PFSK-1 (cell line): ENCODE measurements at regions not wholly inside any gene's neighbourhood (a gene's known extent, or its start where the extent isn't known, plus 50 kb on each side); places are given as distances from the start of the nearest gene placed in this dataset.

Source experiments
- FOXP2 ChIP-seq: optimal IDR thresholded peaks from 2 replicates; pipeline ENCODE3; 2011; ENCODE audit warnings: borderline replicate concordance, control low read depth, inconsistent platforms; ENCODE audit not compliant: insufficient read depth; ENCODE audit errors: extremely low read length, extremely low read depth
- POLR2AphosphoS5 ChIP-seq: IDR thresholded peaks from 2 replicates; pipeline ENCODE4 v1.6.1; 2012; ENCODE audit warnings: low read depth, mild to moderate bottlenecking, control low read depth, low read length, moderate library complexity
- SIN3A ChIP-seq: IDR thresholded peaks from 2 replicates; pipeline ENCODE4 v1.6.1; 2012; ENCODE audit warnings: mild to moderate bottlenecking, low read length, moderate library complexity, borderline replicate concordance; ENCODE audit not compliant: insufficient read depth
- TAF1 ChIP-seq: IDR thresholded peaks from 2 replicates; pipeline ENCODE4 v1.6.1; 2012; ENCODE audit warnings: low read length, control low read depth, borderline replicate concordance; ENCODE audit not compliant: insufficient read depth
- TF ChIP-seq, protein P1 (sequence below), 2 experiments: IDR thresholded peaks; 2 replicates each; pipeline versions ENCODE4 v1.6.1 to v1.8.0; 2011 to 2012; ENCODE audit warnings: low read depth in 2 of 2, low read length in 2 of 2, control low read depth in 1 of 2, inconsistent platforms in 1 of 2, mild to moderate bottlenecking in 1 of 2, moderate library complexity in 1 of 2; ENCODE audit not compliant: insufficient read depth in 1 of 2

GRCh38 chr6:15898693-15899092 is 230.2 kb upstream of the MYLIP start:
- no peak for TF ChIP-seq FOXP2

DNA sequence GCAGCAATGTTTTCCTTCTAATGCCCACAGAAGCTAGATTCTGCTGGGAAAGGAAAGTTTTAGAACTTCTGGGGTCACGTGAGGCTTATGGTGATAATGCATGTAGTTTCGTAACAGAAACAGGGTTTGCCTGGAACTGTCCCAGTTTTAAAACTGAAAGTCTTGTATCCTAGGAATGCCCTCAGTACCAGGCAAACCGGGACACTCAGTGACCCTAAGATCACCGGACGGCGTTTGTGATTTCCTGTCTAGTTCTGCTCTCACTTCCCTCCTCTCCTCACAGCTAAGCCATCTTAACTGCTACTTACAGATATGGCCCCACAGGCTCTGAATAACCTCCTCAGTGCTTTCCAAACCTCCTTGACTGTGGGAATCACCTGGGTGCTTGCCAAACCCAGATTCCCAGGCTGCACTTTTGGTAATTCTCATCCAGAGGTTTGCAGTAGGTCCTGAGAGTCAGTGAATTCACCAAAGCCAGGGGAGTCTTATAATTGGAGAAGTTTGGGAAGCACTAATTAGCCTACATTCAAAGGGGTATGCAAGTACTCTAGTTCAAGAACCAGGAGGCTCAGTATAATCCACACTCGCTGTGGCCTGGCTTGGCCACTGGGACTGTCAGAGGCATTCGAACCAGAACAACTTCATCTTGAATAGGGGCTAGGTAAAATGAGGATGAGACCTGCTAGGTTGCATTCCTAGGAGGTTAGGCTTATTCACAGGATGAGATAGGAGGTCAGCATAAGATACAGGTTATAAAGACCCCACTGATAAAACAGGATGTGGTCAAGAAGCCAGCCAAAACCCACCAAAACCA is 231.6 kb upstream of the MYLIP start:
- no peak for TF ChIP-seq POLR2AphosphoS5
- TF ChIP-seq SIN3A, result no peak
- TF ChIP-seq FOXP2, result no peak

DNA sequence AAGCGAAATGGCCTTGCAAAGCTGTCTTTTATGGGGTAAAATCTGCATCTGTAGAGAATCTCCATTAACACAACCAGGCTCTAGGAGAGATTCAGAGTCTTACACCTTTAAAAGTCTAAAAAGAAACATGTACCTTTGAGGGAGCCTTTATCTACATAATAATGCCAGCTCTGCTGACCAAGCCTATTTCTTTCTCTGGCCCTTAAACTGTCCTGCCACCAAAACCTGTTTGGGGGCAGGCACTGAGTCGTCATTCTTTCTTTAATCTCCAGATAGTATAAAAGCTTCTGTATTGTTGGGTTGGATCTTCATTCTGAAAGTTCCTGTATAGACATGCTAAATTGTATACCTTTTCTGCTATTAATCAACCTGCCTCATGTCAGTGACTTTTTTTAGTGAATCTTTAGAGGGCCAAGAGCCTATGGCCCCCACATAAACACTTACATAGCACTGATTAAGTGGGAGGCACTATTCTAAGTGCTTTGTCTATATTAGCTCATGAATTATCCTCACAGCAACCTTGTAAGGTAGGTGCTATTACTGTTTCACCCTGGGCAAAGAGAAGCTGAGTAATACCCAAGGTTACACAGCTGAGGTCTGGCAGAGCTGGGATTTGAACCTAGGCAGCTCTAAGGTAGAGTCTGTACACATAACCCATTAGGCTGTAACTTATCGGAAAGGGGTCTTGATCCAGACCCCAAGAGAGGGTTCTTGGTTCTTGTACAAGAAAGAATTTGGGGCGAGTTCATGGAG is 232.3 kb upstream of the DTNBP1 start:
- TF ChIP-seq FOXP2 (no peak), TAF1 (no peak)

DNA sequence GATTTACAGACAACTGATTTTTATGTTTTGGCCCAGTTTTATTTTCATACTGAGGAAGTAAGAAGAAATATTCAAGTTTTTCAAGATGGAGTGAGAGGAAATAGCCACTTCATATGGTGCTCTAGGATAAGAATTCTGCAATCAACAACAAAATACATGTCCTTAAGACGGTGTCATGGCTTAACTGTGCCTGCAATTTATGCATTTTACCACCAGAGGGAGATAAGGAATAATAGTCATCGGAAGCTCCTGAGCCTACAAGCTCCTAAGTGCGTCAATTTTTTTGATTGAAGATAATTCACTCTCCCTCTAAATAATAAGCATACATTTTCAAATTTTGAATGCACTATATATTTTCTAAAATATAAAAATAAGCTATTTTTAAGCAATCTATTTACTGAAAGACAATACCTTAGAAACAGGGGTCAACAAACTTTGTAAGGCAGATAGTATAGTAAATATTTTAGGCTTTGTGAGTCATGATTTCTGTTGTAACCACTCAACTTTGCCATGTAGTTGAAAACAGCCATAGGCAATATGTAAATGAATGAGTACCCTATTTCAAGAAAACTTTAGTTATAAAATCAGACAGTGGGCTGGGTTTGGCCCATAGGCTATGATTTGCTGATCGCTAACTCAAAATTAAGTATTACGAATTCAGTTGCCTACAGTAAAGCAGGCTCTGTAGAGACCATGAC is 230.9 kb upstream of the DTNBP1 start:
- TF ChIP-seq FOXP2, result no peak
- no peak for TF ChIP-seq POLR2AphosphoS5
- TF ChIP-seq TAF1, result no peak
- no peak for TF ChIP-seq SIN3A
- TF ChIP-seq, protein P1, sequence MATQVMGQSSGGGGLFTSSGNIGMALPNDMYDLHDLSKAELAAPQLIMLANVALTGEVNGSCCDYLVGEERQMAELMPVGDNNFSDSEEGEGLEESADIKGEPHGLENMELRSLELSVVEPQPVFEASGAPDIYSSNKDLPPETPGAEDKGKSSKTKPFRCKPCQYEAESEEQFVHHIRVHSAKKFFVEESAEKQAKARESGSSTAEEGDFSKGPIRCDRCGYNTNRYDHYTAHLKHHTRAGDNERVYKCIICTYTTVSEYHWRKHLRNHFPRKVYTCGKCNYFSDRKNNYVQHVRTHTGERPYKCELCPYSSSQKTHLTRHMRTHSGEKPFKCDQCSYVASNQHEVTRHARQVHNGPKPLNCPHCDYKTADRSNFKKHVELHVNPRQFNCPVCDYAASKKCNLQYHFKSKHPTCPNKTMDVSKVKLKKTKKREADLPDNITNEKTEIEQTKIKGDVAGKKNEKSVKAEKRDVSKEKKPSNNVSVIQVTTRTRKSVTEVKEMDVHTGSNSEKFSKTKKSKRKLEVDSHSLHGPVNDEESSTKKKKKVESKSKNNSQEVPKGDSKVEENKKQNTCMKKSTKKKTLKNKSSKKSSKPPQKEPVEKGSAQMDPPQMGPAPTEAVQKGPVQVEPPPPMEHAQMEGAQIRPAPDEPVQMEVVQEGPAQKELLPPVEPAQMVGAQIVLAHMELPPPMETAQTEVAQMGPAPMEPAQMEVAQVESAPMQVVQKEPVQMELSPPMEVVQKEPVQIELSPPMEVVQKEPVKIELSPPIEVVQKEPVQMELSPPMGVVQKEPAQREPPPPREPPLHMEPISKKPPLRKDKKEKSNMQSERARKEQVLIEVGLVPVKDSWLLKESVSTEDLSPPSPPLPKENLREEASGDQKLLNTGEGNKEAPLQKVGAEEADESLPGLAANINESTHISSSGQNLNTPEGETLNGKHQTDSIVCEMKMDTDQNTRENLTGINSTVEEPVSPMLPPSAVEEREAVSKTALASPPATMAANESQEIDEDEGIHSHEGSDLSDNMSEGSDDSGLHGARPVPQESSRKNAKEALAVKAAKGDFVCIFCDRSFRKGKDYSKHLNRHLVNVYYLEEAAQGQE (IDR thresholded peaks at IDR 0.05; ENCODE audit: insufficient read depth in 1 of 2, low read depth in 2 of 2, low read length in 2 of 2), result no peak

DNA sequence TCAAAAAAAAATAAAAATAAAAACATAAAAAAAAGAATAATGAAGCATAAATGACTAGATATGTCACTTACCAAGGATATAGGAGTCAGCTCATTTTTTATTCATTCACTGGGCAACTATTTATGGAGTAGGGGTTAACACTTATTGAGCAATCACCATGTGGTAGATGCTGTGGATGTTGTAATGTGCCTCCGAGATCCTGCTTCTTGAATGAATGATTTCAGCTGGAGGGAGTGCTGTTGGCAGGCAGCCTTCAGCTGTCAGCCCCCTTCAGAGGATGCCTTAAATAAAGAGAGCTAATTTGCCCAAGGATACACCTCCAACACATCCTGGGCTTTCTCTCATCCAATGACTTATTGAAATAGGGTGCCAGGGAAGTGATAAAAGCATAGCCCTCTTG is 229.5 kb upstream of the DTNBP1 start:
- TF ChIP-seq FOXP2 (no peak), TAF1 (no peak), SIN3A (no peak), POLR2AphosphoS5 (no peak)
- TF ChIP-seq, protein P1 (IDR thresholded peaks at IDR 0.05; ENCODE audit: insufficient read depth in 1 of 2, low read depth in 2 of 2, low read length in 2 of 2), result no peak

- no peak for TF ChIP-seq FOXP2
- no peak for TF ChIP-seq TAF1
- no peak for TF ChIP-seq SIN3A
- no peak for TF ChIP-seq POLR2AphosphoS5
- TF ChIP-seq, protein P1 (IDR thresholded peaks at IDR 0.05; ENCODE audit: insufficient read depth in 1 of 2, low read depth in 2 of 2, low read length in 2 of 2), result no peak
Measured at GRCh38 chr6:15888798-15889772, 226.3 kb upstream of the DTNBP1 start.
